ENCODE measurements at regions not wholly inside any gene's neighbourhood (a gene's known extent, or its start where the extent isn't known, plus 50 kb on each side); places are given as distances from the start of the nearest gene placed in this dataset.

DNA sequence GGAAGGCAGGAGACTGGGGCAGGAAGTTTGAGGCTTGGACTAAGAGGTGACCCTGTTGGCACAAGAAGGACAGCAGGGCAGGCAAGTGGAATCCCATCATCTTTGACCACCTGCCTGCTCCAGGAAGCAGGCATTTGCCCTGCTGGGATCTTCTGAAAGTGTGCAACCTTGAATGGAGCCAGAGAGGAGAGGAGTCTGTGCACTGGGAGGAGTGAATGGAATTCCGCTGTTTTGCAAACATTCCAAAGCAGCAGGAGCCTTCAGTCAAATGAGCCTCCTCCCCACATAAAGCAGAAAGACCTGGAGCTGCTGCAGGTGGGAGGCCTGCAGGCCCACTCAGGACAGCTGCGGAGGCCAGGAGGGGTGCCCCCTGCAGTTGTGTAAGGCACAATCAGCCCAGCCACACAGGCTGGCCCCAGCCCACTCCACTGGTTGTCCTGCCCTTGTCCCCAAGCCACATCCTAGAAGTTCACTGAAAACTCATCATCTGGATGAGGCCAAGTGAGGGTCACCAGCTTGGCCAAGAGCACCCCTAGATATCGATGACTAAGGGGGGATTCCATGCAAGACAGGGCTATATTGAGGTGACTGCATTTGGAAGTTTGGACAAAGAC is 249.5 kb downstream of the RPS24 start:
- TF ChIP-seq, protein P1, sequence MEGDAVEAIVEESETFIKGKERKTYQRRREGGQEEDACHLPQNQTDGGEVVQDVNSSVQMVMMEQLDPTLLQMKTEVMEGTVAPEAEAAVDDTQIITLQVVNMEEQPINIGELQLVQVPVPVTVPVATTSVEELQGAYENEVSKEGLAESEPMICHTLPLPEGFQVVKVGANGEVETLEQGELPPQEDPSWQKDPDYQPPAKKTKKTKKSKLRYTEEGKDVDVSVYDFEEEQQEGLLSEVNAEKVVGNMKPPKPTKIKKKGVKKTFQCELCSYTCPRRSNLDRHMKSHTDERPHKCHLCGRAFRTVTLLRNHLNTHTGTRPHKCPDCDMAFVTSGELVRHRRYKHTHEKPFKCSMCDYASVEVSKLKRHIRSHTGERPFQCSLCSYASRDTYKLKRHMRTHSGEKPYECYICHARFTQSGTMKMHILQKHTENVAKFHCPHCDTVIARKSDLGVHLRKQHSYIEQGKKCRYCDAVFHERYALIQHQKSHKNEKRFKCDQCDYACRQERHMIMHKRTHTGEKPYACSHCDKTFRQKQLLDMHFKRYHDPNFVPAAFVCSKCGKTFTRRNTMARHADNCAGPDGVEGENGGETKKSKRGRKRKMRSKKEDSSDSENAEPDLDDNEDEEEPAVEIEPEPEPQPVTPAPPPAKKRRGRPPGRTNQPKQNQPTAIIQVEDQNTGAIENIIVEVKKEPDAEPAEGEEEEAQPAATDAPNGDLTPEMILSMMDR (IDR thresholded peaks at IDR 0.05) = no peak
- TF ChIP-seq POLR2AphosphoS5 (IDR thresholded peaks at IDR 0.05) (no peak), POLR2A (IDR thresholded peaks at IDR 0.05) (no peak)

All from suprapubic skin (tissue), 4 donors.